SK-N-SH (cell line): ENCODE measurements at regions not wholly inside any gene's neighbourhood (a gene's known extent, or its start where the extent isn't known, plus 50 kb on each side); places are given as distances from the start of the nearest gene placed in this dataset.

Experiments
- EZH2phosphoT487 ChIP-seq: fragments of 200-600 bp; sonication (generic); IDR thresholded peaks from 2 replicates; pipeline ENCODE4 v1.6.1; 2017; ENCODE audit warnings: low read depth, mixed run types, mild to moderate bottlenecking, antibody characterized with exemption, moderate library complexity, borderline replicate concordance
- FOSL2 ChIP-seq: IDR thresholded peaks from 2 replicates; pipeline ENCODE4 v1.4.0; 2012; ENCODE audit warnings: low read depth, mild to moderate bottlenecking, moderate library complexity, borderline replicate concordance
- POLR2AphosphoS5 ChIP-seq: IDR thresholded peaks from 2 replicates; pipeline ENCODE4 v1.6.1; 2012; ENCODE audit warnings: low read depth, low read length
- SIN3A ChIP-seq: IDR thresholded peaks from 2 replicates; pipeline ENCODE4 v1.6.1; 2012; ENCODE audit warnings: low read depth, mild to moderate bottlenecking, low read length, moderate library complexity, borderline replicate concordance
- TCF12 ChIP-seq: IDR thresholded peaks from 2 replicates; pipeline ENCODE4 v1.4.0; 2012
- YY1 ChIP-seq: IDR thresholded peaks from 2 replicates; pipeline ENCODE4 v1.4.0; 2012; ENCODE audit warnings: low read depth, mild to moderate bottlenecking
- TF ChIP-seq, protein P1 (sequence below): fragments of 200-600 bp; sonication (generic); IDR thresholded peaks from 2 replicates; pipeline ENCODE4 v1.6.1; 2017; ENCODE audit warnings: antibody characterized with exemption, mild to moderate bottlenecking, moderate library complexity
- TF ChIP-seq, protein P2 (sequence below): IDR thresholded peaks from 2 replicates; pipeline ENCODE4 v1.4.0; 2012; ENCODE audit warnings: low read depth
- TF ChIP-seq, protein P3 (sequence below): IDR thresholded peaks from 2 replicates; pipeline ENCODE4 v1.6.1; 2012; ENCODE audit warnings: mild to moderate bottlenecking, low read depth, low read length, moderate library complexity
- TF ChIP-seq, protein P4 (sequence below): fragments of 150-350 bp; IDR thresholded peaks from 2 replicates; pipeline ENCODE4 v1.6.1; 2017; ENCODE audit warnings: antibody characterized with exemption, low read length, low read depth, borderline replicate concordance

DNA sequence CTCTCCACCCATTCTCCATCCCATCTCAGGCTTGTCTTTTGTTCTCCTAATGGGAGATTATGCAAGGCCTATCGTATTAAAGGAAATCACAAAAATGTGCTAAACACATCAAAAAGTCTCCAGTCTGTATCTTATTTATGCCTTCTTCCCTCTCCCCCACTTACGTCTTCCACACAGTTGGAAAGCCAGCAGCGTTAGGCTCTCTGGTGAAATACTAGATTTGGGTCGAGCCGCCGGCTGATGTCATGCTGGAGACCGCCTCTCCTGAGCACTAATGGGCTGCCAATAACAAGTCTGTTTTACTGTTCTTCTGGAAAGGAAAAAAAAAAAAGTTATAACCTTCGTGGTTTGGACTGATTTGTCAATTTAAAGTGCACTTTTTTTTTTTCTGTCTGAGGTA lies 182.7 kb upstream of the SIX2 start:
- TF ChIP-seq, protein P1, sequence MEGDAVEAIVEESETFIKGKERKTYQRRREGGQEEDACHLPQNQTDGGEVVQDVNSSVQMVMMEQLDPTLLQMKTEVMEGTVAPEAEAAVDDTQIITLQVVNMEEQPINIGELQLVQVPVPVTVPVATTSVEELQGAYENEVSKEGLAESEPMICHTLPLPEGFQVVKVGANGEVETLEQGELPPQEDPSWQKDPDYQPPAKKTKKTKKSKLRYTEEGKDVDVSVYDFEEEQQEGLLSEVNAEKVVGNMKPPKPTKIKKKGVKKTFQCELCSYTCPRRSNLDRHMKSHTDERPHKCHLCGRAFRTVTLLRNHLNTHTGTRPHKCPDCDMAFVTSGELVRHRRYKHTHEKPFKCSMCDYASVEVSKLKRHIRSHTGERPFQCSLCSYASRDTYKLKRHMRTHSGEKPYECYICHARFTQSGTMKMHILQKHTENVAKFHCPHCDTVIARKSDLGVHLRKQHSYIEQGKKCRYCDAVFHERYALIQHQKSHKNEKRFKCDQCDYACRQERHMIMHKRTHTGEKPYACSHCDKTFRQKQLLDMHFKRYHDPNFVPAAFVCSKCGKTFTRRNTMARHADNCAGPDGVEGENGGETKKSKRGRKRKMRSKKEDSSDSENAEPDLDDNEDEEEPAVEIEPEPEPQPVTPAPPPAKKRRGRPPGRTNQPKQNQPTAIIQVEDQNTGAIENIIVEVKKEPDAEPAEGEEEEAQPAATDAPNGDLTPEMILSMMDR = no peak
- no peak for TF ChIP-seq SIN3A
- TF ChIP-seq EZH2phosphoT487 = no peak
- TF ChIP-seq, protein P2, sequence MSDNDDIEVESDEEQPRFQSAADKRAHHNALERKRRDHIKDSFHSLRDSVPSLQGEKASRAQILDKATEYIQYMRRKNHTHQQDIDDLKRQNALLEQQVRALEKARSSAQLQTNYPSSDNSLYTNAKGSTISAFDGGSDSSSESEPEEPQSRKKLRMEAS = no peak
- TF ChIP-seq POLR2AphosphoS5 = no peak
- TF ChIP-seq YY1 = no peak
- TF ChIP-seq, protein P3, sequence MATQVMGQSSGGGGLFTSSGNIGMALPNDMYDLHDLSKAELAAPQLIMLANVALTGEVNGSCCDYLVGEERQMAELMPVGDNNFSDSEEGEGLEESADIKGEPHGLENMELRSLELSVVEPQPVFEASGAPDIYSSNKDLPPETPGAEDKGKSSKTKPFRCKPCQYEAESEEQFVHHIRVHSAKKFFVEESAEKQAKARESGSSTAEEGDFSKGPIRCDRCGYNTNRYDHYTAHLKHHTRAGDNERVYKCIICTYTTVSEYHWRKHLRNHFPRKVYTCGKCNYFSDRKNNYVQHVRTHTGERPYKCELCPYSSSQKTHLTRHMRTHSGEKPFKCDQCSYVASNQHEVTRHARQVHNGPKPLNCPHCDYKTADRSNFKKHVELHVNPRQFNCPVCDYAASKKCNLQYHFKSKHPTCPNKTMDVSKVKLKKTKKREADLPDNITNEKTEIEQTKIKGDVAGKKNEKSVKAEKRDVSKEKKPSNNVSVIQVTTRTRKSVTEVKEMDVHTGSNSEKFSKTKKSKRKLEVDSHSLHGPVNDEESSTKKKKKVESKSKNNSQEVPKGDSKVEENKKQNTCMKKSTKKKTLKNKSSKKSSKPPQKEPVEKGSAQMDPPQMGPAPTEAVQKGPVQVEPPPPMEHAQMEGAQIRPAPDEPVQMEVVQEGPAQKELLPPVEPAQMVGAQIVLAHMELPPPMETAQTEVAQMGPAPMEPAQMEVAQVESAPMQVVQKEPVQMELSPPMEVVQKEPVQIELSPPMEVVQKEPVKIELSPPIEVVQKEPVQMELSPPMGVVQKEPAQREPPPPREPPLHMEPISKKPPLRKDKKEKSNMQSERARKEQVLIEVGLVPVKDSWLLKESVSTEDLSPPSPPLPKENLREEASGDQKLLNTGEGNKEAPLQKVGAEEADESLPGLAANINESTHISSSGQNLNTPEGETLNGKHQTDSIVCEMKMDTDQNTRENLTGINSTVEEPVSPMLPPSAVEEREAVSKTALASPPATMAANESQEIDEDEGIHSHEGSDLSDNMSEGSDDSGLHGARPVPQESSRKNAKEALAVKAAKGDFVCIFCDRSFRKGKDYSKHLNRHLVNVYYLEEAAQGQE = no peak
- TF ChIP-seq, protein P4, sequence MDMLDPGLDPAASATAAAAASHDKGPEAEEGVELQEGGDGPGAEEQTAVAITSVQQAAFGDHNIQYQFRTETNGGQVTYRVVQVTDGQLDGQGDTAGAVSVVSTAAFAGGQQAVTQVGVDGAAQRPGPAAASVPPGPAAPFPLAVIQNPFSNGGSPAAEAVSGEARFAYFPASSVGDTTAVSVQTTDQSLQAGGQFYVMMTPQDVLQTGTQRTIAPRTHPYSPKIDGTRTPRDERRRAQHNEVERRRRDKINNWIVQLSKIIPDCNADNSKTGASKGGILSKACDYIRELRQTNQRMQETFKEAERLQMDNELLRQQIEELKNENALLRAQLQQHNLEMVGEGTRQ = no peak
- TF ChIP-seq FOSL2 = no peak
- no peak for TF ChIP-seq TCF12
